WTC11 (cell line): ENCODE measurements at regions not wholly inside any gene's neighbourhood (a gene's known extent, or its start where the extent isn't known, plus 50 kb on each side); places are given as distances from the start of the nearest gene placed in this dataset.

Experiments
- ATAC-seq: fragments of 200-7000 bp; cut with Tn5 transposase; 2 replicates; pipeline ENCODE4 v1.10.0; 2021; ENCODE audit warnings: mild to moderate bottlenecking, moderate library complexity
- CTCF ChIA-PET: fragments of 300-600 bp; sonication (Branson Sonifier 250); formaldehyde crosslinking; loops from one replicate; lab custom pipeline; 2021; ENCODE audit warnings: antibody characterized with exemption; lab: Charles Lee
- POLR2A ChIA-PET: fragments of 350-600 bp; sonication (Branson Sonifier 250); formaldehyde crosslinking; loops from one replicate; lab custom pipeline; 2021; ENCODE audit warnings: antibody characterized with exemption; lab: Charles Lee
- DNase-seq: peaks from one replicate; pipeline ENCODE4 v3.0.0; 2021; ENCODE audit warnings: low spot score
- H3K27ac Mint-ChIP-seq: 2 replicates; pipeline ENCODE4 v1.8.0; 2021; ENCODE audit warnings: mixed read lengths
- H3K27me3 Mint-ChIP-seq: 2 replicates; pipeline ENCODE4 v1.8.0; 2021; ENCODE audit warnings: low read depth, mild to moderate bottlenecking, moderate library complexity, mixed read lengths
- H3K36me3 Mint-ChIP-seq: 2 replicates; pipeline ENCODE4 v1.8.0; 2021; ENCODE audit warnings: mixed read lengths
- H3K4me1 Mint-ChIP-seq: 2 replicates; pipeline ENCODE4 v1.8.0; 2022; ENCODE audit warnings: mixed read lengths
- H3K4me3 Mint-ChIP-seq: 2 replicates; pipeline ENCODE4 v1.8.0; 2021; ENCODE audit warnings: mild to moderate bottlenecking, moderate library complexity, mixed read lengths
- H3K9me3 Mint-ChIP-seq: 2 replicates; pipeline ENCODE4 v1.8.0; 2021; ENCODE audit warnings: mixed read lengths
- ATF1 ChIP-seq: sonication (generic); formaldehyde crosslinking; IDR thresholded peaks from 2 replicates; pipeline ENCODE4 v1.8.1; 2023; ENCODE audit warnings: mild to moderate bottlenecking, moderate library complexity, missing genetic modification reagents
- CBFB ChIP-seq: sonication (generic); formaldehyde crosslinking; IDR thresholded peaks from 2 replicates; pipeline ENCODE4 v1.8.1; 2022; ENCODE audit warnings: mild to moderate bottlenecking, low read depth, missing genetic modification reagents
- CREM ChIP-seq: sonication (generic); formaldehyde crosslinking; IDR thresholded peaks from 2 replicates; pipeline ENCODE4 v1.8.1; 2022; ENCODE audit warnings: mild to moderate bottlenecking, missing genetic modification reagents, moderate library complexity
- ESRRA ChIP-seq: sonication (generic); formaldehyde crosslinking; IDR thresholded peaks from 2 replicates; pipeline ENCODE4 v1.8.1; 2022; ENCODE audit warnings: mild to moderate bottlenecking, missing genetic modification reagents, borderline replicate concordance
- FOXJ3 ChIP-seq: sonication (generic); formaldehyde crosslinking; IDR thresholded peaks from 2 replicates; pipeline ENCODE4 v1.9.0; 2021; ENCODE audit warnings: missing genetic modification reagents, mild to moderate bottlenecking, borderline replicate concordance
- FOXP1 ChIP-seq: sonication (generic); formaldehyde crosslinking; IDR thresholded peaks from 2 replicates; pipeline ENCODE4 v1.8.0; 2022; ENCODE audit warnings: missing genetic modification reagents, mild to moderate bottlenecking, moderate library complexity, borderline replicate concordance
- GRHL2 ChIP-seq: fragments of 250-450 bp; sonication (Bioruptor Pico); IDR thresholded peaks from 2 replicates; pipeline ENCODE4 v1.8.0; 2022; ENCODE audit warnings: mild to moderate bottlenecking, moderate library complexity; ENCODE audit not compliant: insufficient replicate concordance, severe bottlenecking
- IRF2 ChIP-seq: sonication (generic); formaldehyde crosslinking; IDR thresholded peaks from 2 replicates; pipeline ENCODE4 v1.8.0; 2022; ENCODE audit warnings: low read depth, missing genetic modification reagents, borderline replicate concordance
- NFE2L1 ChIP-seq: sonication (generic); formaldehyde crosslinking; IDR thresholded peaks from 2 replicates; pipeline ENCODE4 v1.8.1; 2023; ENCODE audit warnings: missing genetic modification reagents
- NR2C2 ChIP-seq: sonication (generic); formaldehyde crosslinking; IDR thresholded peaks from 2 replicates; pipeline ENCODE4 v1.8.0; 2022; ENCODE audit warnings: mild to moderate bottlenecking, missing genetic modification reagents
- TEAD4 ChIP-seq: sonication (generic); formaldehyde crosslinking; IDR thresholded peaks from 2 replicates; pipeline ENCODE4 v1.8.0; 2022; ENCODE audit warnings: mild to moderate bottlenecking, missing genetic modification reagents
- TF ChIP-seq, protein P1 (sequence below): sonication (generic); formaldehyde crosslinking; IDR thresholded peaks from 2 replicates; pipeline ENCODE4 v1.8.1; 2022; ENCODE audit warnings: low read depth, missing genetic modification reagents, borderline replicate concordance
- TF ChIP-seq, protein P2 (sequence below): sonication (generic); formaldehyde crosslinking; IDR thresholded peaks from 2 replicates; pipeline ENCODE4 v1.8.1; 2022; ENCODE audit warnings: mild to moderate bottlenecking, moderate library complexity, missing genetic modification reagents
- TF ChIP-seq, protein P3 (sequence below): sonication (generic); formaldehyde crosslinking; IDR thresholded peaks from 2 replicates; pipeline ENCODE4 v1.8.0; 2023; ENCODE audit warnings: missing genetic modification reagents, mild to moderate bottlenecking, borderline replicate concordance
- TF ChIP-seq, protein P4 (sequence below): fragments of 250-450 bp; sonication (Bioruptor Pico); IDR thresholded peaks from 2 replicates; pipeline ENCODE4 v1.9.0; 2021; ENCODE audit warnings: mild to moderate bottlenecking
- TF ChIP-seq, protein P5 (sequence below): sonication (generic); formaldehyde crosslinking; IDR thresholded peaks from 2 replicates; pipeline ENCODE4 v1.8.0; 2022; ENCODE audit warnings: mild to moderate bottlenecking, missing genetic modification reagents

DNA sequence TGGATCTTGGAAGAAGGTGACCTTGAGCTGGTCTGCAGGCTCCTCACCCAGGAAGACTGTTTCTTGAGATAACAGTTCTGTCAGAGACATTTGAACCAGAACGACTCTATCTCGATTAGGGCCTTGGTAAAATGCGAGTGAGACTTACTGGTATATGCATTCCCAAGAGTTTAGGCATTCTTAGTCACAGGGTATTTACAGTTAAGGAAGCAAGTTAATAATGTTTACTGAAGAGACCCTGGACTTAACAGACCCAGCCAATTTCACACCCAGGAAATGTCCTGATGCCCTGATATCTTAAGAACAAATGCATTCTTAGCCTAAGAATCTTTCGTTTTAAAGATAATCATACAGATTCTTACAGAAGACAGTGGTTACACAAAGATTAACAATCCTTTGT lies 1867.2 kb upstream of the C9orf72 start:
- Mint-ChIP-seq H3K27ac (no peak overlapping the region), H3K36me3 (no peaks in the 10 kb centered on the region), H3K4me1 (peaks cover 10% of the 10 kb centered on the region), H3K27me3 (no peaks in the 10 kb centered on the region), H3K9me3 (no peaks in the 10 kb centered on the region), H3K4me3 (no peak overlapping the region)
- DNase-seq, result no peak
- ChIA-PET POLR2A (no interaction called here), CTCF (no interaction called here)
- ATAC-seq, result no peak
- TF ChIP-seq CREM (no peak), NR2C2 (CRISPR knock-in tag) (no peak), CBFB (no peak), ESRRA (CRISPR knock-in tag) (no peak), IRF2 (CRISPR knock-in tag) (no peak), FOXP1 (CRISPR knock-in tag) (no peak), TEAD4 (no peak), FOXJ3 (CRISPR knock-in tag) (no peak), NFE2L1 (no peak)
- TF ChIP-seq, protein P1, sequence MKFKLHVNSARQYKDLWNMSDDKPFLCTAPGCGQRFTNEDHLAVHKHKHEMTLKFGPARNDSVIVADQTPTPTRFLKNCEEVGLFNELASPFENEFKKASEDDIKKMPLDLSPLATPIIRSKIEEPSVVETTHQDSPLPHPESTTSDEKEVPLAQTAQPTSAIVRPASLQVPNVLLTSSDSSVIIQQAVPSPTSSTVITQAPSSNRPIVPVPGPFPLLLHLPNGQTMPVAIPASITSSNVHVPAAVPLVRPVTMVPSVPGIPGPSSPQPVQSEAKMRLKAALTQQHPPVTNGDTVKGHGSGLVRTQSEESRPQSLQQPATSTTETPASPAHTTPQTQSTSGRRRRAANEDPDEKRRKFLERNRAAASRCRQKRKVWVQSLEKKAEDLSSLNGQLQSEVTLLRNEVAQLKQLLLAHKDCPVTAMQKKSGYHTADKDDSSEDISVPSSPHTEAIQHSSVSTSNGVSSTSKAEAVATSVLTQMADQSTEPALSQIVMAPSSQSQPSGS (CRISPR knock-in tag), result no peak
- TF ChIP-seq, protein P2, sequence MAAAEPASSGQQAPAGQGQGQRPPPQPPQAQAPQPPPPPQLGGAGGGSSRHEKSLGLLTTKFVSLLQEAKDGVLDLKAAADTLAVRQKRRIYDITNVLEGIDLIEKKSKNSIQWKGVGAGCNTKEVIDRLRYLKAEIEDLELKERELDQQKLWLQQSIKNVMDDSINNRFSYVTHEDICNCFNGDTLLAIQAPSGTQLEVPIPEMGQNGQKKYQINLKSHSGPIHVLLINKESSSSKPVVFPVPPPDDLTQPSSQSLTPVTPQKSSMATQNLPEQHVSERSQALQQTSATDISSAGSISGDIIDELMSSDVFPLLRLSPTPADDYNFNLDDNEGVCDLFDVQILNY (CRISPR knock-in tag), result no peak
- TF ChIP-seq, protein P3, sequence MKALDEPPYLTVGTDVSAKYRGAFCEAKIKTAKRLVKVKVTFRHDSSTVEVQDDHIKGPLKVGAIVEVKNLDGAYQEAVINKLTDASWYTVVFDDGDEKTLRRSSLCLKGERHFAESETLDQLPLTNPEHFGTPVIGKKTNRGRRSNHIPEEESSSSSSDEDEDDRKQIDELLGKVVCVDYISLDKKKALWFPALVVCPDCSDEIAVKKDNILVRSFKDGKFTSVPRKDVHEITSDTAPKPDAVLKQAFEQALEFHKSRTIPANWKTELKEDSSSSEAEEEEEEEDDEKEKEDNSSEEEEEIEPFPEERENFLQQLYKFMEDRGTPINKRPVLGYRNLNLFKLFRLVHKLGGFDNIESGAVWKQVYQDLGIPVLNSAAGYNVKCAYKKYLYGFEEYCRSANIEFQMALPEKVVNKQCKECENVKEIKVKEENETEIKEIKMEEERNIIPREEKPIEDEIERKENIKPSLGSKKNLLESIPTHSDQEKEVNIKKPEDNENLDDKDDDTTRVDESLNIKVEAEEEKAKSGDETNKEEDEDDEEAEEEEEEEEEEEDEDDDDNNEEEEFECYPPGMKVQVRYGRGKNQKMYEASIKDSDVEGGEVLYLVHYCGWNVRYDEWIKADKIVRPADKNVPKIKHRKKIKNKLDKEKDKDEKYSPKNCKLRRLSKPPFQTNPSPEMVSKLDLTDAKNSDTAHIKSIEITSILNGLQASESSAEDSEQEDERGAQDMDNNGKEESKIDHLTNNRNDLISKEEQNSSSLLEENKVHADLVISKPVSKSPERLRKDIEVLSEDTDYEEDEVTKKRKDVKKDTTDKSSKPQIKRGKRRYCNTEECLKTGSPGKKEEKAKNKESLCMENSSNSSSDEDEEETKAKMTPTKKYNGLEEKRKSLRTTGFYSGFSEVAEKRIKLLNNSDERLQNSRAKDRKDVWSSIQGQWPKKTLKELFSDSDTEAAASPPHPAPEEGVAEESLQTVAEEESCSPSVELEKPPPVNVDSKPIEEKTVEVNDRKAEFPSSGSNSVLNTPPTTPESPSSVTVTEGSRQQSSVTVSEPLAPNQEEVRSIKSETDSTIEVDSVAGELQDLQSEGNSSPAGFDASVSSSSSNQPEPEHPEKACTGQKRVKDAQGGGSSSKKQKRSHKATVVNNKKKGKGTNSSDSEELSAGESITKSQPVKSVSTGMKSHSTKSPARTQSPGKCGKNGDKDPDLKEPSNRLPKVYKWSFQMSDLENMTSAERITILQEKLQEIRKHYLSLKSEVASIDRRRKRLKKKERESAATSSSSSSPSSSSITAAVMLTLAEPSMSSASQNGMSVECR (CRISPR knock-in tag), result no peak
- TF ChIP-seq, protein P4, sequence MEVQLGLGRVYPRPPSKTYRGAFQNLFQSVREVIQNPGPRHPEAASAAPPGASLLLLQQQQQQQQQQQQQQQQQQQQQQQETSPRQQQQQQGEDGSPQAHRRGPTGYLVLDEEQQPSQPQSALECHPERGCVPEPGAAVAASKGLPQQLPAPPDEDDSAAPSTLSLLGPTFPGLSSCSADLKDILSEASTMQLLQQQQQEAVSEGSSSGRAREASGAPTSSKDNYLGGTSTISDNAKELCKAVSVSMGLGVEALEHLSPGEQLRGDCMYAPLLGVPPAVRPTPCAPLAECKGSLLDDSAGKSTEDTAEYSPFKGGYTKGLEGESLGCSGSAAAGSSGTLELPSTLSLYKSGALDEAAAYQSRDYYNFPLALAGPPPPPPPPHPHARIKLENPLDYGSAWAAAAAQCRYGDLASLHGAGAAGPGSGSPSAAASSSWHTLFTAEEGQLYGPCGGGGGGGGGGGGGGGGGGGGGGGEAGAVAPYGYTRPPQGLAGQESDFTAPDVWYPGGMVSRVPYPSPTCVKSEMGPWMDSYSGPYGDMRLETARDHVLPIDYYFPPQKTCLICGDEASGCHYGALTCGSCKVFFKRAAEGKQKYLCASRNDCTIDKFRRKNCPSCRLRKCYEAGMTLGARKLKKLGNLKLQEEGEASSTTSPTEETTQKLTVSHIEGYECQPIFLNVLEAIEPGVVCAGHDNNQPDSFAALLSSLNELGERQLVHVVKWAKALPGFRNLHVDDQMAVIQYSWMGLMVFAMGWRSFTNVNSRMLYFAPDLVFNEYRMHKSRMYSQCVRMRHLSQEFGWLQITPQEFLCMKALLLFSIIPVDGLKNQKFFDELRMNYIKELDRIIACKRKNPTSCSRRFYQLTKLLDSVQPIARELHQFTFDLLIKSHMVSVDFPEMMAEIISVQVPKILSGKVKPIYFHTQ (CRISPR knock-in tag), result no peak
- TF ChIP-seq, protein P5, sequence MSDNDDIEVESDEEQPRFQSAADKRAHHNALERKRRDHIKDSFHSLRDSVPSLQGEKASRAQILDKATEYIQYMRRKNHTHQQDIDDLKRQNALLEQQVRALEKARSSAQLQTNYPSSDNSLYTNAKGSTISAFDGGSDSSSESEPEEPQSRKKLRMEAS (CRISPR knock-in tag), result no peak

DNA sequence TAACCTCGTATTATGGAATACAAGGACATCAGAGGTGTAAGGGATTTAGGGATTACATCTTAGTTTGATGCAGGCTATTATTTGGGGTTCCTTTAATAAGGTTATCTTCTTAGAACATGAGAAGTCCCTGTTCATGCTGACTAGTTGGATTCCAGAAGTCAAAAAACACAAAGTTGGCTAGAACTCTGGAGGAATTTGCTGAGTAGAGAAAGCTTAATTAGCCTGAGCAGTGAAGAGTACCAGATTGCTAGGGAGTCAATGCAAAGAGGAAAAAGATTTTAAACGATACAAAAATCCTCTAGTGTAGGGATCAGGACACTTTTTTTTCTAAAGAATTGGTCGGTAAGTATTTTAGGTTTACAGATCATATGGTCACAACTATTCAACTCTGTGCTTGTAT lies 1872.5 kb upstream of the C9orf72 start:
- ATAC-seq, result no peak
- H3K27ac Mint-ChIP-seq, result no peak overlapping the region
- H3K4me3 Mint-ChIP-seq, result no peak overlapping the region
- no peaks in the 10 kb centered on the region for H3K9me3 Mint-ChIP-seq
- no peaks in the 10 kb centered on the region for H3K27me3 Mint-ChIP-seq
- TF ChIP-seq, protein P1 (CRISPR knock-in tag), result no peak
- TF ChIP-seq GRHL2 (CRISPR knock-in tag) (no peak), ATF1 (no peak)
- ChIA-PET CTCF (no interaction called here), POLR2A (no interaction called here)
- DNase-seq, result no peak
- peaks cover under 1% of the 10 kb centered on the region; the same call in 1 of the 2 replicates for H3K36me3 Mint-ChIP-seq
- H3K4me1 Mint-ChIP-seq, result peaks cover 29% of the 10 kb centered on the region
